ENCODE measurements at regions not wholly inside any gene's neighbourhood (a gene's known extent, or its start where the extent isn't known, plus 50 kb on each side); places are given as distances from the start of the nearest gene placed in this dataset.

DNA sequence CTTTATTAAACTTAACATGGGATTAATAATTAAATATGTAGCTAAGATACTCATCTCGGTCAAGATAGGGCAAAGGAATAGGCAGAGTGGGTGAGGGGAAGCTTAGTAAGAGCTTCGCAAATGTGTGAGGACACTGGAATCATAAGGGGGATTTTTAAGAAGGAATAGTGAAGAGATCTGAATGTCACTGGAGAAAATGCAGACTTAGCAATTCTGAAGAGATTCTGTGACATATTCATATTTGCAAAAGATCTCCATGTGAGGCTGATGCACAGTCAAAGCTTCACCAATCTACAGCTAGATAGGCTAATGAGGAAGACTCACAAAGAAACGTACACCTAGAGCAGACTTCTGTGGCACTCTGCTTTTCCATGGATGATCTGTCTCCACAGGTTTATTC is 1202.8 kb upstream of the CDH6 start:
- Histone ChIP-seq H3K27me3 (ENCODE audit: insufficient read depth) (no peaks in the 10 kb centered on the region), H3K79me2 (ENCODE audit: insufficient read depth) (no peaks in the 10 kb centered on the region), H3K36me3 (replicated peaks in 1 of 2; ENCODE audit: control insufficient read depth in 1 of 2, insufficient read depth in 2 of 2, low read length in 1 of 2) (no peaks in the 10 kb centered on the region), H3K27ac (ENCODE audit: low read depth in 2 of 2, low read length in 1 of 2) (no peak overlapping the region), H3K4me3 (ENCODE audit: low read depth in 2 of 2, low read length in 1 of 2) (no peak overlapping the region), H3K4me2 (no peak overlapping the region), H4K20me1 (ENCODE audit: insufficient read depth) (no peaks in the 10 kb centered on the region), H3K9me3 (no peaks in the 10 kb centered on the region), H3K9ac (no peak overlapping the region), H3F3A (replicated peaks; ENCODE audit: insufficient read depth) (no peaks in the 10 kb centered on the region), H3K9me2 (no peaks in the 10 kb centered on the region), H3K4me1 (ENCODE audit: control insufficient read depth in 1 of 2, insufficient read depth in 2 of 2, low read depth in 1 of 2, low read length in 1 of 2) (no peaks in the 10 kb centered on the region), H2AFZ (ENCODE audit: low read depth) (no peak overlapping the region)
- ChIA-PET CTCF (no interaction called here), POLR2A (no interaction called here)
- TF ChIP-seq FOSL2 (IDR thresholded peaks at IDR 0.05; ENCODE audit: borderline replicate concordance, low read depth), result no peak
- TF ChIP-seq GATA2 (CRISPR knock-in tag; IDR thresholded peaks at IDR 0.05), result no peak
- WGBS (ENCODE audit: low lambda C conversion rate), result 11% methylated on average over 3 of the region's 3 CpGs
- no peak for DNase-seq

DNA sequence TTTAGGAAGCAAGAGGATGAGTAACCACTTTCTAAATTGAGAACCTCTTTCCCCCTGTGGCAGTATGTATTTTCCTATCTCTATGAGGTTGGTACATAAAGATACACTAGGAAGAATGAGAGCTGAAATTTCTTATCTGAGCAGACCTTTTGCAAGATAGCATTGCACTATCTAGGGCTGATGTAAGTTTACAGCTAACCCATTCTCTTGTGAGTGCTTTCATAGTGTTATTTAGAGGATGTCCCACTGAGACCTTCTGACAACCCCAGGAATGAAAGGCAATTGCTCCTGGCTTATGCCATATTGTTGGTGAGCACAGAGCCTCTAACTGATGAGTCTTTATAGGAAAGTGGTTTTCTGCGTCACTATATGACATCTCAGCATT is 1209.3 kb upstream of the CDH6 start:
- Histone ChIP-seq H3F3A (replicated peaks; ENCODE audit: insufficient read depth) (no peaks in the 10 kb centered on the region), H3K4me1 (ENCODE audit: control insufficient read depth in 1 of 2, insufficient read depth in 2 of 2, low read depth in 1 of 2, low read length in 1 of 2) (no peaks in the 10 kb centered on the region), H3K9ac (no peak overlapping the region), H3K9me2 (no peaks in the 10 kb centered on the region), H3K27ac (ENCODE audit: low read depth in 2 of 2, low read length in 1 of 2) (no peak overlapping the region), H3K27me3 (ENCODE audit: insufficient read depth) (no peaks in the 10 kb centered on the region), H3K9me3 (no peaks in the 10 kb centered on the region), H4K20me1 (ENCODE audit: insufficient read depth) (no peaks in the 10 kb centered on the region), H3K36me3 (replicated peaks in 1 of 2; ENCODE audit: control insufficient read depth in 1 of 2, insufficient read depth in 2 of 2, low read length in 1 of 2) (no peaks in the 10 kb centered on the region), H3K79me2 (ENCODE audit: insufficient read depth) (no peaks in the 10 kb centered on the region), H2AFZ (ENCODE audit: low read depth) (no peak overlapping the region), H3K4me2 (no peak overlapping the region), H3K4me3 (ENCODE audit: low read depth in 2 of 2, low read length in 1 of 2) (no peak overlapping the region)
- POLR2A ChIA-PET, result no interaction called here
- WGBS (ENCODE audit: low lambda C conversion rate), result 33% methylated on average over 1 of the region's 1 CpG
- CTCF ChIA-PET, result no interaction called here
- TF ChIP-seq NFIC (IDR thresholded peaks at IDR 0.05; ENCODE audit: borderline replicate concordance) (no peak), GATA2 (CRISPR knock-in tag; IDR thresholded peaks at IDR 0.05) (no peak), FOXJ3 (CRISPR knock-in tag; IDR thresholded peaks at IDR 0.05) (no peak), YY1 (IDR thresholded peaks at IDR 0.05; ENCODE audit: low read depth) (no peak), SIN3A (IDR thresholded peaks at IDR 0.05; ENCODE audit: borderline replicate concordance, low read depth, low read length) (no peak), MEF2A (IDR thresholded peaks at IDR 0.05; ENCODE audit: borderline replicate concordance, low read depth) (no peak), CHD2 (IDR thresholded peaks at IDR 0.05; ENCODE audit: low read length, partially characterized antibody) (no peak), EP300 (IDR thresholded peaks at IDR 0.05; ENCODE audit: borderline replicate concordance in 1 of 2, low read depth in 1 of 2, low read length in 1 of 2) (no peak)
- TF ChIP-seq, protein P1, sequence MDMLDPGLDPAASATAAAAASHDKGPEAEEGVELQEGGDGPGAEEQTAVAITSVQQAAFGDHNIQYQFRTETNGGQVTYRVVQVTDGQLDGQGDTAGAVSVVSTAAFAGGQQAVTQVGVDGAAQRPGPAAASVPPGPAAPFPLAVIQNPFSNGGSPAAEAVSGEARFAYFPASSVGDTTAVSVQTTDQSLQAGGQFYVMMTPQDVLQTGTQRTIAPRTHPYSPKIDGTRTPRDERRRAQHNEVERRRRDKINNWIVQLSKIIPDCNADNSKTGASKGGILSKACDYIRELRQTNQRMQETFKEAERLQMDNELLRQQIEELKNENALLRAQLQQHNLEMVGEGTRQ (IDR thresholded peaks at IDR 0.05; ENCODE audit: borderline replicate concordance, low read depth, low read length), result no peak
- TF ChIP-seq, protein P2, sequence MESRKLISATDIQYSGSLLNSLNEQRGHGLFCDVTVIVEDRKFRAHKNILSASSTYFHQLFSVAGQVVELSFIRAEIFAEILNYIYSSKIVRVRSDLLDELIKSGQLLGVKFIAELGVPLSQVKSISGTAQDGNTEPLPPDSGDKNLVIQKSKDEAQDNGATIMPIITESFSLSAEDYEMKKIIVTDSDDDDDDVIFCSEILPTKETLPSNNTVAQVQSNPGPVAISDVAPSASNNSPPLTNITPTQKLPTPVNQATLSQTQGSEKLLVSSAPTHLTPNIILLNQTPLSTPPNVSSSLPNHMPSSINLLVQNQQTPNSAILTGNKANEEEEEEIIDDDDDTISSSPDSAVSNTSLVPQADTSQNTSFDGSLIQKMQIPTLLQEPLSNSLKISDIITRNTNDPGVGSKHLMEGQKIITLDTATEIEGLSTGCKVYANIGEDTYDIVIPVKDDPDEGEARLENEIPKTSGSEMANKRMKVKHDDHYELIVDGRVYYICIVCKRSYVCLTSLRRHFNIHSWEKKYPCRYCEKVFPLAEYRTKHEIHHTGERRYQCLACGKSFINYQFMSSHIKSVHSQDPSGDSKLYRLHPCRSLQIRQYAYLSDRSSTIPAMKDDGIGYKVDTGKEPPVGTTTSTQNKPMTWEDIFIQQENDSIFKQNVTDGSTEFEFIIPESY (IDR thresholded peaks at IDR 0.05; ENCODE audit: borderline replicate concordance, low read depth), result no peak
- TF ChIP-seq, protein P3, sequence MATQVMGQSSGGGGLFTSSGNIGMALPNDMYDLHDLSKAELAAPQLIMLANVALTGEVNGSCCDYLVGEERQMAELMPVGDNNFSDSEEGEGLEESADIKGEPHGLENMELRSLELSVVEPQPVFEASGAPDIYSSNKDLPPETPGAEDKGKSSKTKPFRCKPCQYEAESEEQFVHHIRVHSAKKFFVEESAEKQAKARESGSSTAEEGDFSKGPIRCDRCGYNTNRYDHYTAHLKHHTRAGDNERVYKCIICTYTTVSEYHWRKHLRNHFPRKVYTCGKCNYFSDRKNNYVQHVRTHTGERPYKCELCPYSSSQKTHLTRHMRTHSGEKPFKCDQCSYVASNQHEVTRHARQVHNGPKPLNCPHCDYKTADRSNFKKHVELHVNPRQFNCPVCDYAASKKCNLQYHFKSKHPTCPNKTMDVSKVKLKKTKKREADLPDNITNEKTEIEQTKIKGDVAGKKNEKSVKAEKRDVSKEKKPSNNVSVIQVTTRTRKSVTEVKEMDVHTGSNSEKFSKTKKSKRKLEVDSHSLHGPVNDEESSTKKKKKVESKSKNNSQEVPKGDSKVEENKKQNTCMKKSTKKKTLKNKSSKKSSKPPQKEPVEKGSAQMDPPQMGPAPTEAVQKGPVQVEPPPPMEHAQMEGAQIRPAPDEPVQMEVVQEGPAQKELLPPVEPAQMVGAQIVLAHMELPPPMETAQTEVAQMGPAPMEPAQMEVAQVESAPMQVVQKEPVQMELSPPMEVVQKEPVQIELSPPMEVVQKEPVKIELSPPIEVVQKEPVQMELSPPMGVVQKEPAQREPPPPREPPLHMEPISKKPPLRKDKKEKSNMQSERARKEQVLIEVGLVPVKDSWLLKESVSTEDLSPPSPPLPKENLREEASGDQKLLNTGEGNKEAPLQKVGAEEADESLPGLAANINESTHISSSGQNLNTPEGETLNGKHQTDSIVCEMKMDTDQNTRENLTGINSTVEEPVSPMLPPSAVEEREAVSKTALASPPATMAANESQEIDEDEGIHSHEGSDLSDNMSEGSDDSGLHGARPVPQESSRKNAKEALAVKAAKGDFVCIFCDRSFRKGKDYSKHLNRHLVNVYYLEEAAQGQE (IDR thresholded peaks at IDR 0.05; ENCODE audit: low read depth, low read length), result no peak
- no peak for DNase-seq

Data from SK-N-SH (cell line).